ENCODE measurements at regions not wholly inside any gene's neighbourhood (a gene's known extent, or its start where the extent isn't known, plus 50 kb on each side); places are given as distances from the start of the nearest gene placed in this dataset.

DNA sequence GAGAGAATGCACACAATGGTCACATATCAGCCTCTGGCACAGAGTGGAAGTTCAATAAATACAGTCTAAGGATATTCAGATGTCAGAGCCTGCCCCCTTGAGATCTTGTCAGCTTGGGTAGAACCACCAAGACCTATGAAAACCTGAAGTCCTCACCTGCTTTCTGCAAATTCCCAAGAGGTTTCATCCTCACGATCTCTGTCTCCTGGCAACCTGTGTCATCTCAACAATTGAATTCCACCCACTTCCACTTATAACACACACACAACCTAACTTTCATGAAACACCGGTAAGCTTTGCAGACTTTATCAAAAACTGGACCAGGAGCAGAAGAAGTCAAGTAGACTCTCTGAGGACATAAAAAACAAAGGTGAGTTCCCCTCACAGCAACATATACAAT is 151.6 kb upstream of the SLC30A5 start:
- no peak for DNase-seq (ENCODE audit: low read depth)
- no peak overlapping the region for H3K4me3 ChIP-seq (ENCODE audit: low read depth, low read length)
- TF ChIP-seq, protein P1, sequence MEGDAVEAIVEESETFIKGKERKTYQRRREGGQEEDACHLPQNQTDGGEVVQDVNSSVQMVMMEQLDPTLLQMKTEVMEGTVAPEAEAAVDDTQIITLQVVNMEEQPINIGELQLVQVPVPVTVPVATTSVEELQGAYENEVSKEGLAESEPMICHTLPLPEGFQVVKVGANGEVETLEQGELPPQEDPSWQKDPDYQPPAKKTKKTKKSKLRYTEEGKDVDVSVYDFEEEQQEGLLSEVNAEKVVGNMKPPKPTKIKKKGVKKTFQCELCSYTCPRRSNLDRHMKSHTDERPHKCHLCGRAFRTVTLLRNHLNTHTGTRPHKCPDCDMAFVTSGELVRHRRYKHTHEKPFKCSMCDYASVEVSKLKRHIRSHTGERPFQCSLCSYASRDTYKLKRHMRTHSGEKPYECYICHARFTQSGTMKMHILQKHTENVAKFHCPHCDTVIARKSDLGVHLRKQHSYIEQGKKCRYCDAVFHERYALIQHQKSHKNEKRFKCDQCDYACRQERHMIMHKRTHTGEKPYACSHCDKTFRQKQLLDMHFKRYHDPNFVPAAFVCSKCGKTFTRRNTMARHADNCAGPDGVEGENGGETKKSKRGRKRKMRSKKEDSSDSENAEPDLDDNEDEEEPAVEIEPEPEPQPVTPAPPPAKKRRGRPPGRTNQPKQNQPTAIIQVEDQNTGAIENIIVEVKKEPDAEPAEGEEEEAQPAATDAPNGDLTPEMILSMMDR (IDR thresholded peaks at IDR 0.05; ENCODE audit: insufficient read depth, low read depth, low read length): no peak

DNA sequence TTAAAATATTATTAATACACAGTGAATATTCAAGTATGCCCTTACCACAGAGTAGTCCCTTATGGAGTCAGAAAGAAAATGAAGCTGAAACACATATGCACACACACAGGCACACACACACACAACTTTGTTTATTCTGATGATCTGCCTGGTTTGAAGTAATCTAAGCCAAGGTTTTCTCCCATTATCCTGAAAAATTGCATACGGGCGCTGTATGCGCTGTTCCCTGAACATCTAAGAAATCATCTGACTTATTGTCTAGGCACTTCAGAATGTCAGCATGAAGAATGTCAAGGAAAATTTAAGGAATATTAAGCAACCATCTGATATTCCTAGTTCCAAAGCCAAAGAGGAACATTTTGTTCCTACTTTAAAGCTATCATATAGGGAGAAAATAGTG is 147.1 kb upstream of the SLC30A5 start:
- TF ChIP-seq, protein P1 (IDR thresholded peaks at IDR 0.05; ENCODE audit: insufficient read depth, low read depth, low read length): no peak
- DNase-seq (ENCODE audit: low read depth): no peak

DNA sequence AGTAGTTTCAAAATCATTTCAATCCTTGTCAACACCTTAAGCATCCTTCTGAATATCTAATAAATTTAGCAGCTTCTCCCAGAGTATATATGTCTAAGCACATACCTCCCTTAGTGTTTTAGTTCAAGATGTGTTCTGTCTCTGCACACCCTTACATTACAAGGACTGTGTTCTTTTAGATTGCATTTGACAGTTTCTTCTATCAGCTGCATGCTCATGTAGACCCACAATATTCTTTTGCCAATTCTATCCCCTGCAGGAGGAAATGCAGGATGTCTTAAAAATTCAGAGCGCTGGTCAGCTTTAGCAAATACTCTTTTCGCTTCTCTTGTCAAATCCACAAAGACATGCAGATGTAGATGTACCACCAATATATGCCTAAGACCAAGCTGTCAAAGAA is 145.8 kb upstream of the SLC30A5 start:
- TF ChIP-seq, protein P1 (IDR thresholded peaks at IDR 0.05; ENCODE audit: insufficient read depth, low read depth, low read length): no peak
- H3K4me3 ChIP-seq (ENCODE audit: low read depth, low read length): no peak overlapping the region
- DNase-seq (ENCODE audit: low read depth): no peak

More for the DNA sequence above, 147.1 kb upstream of the SLC30A5 start:
- H3K4me3 ChIP-seq (ENCODE audit: low read depth, low read length): no peak overlapping the region

DNA sequence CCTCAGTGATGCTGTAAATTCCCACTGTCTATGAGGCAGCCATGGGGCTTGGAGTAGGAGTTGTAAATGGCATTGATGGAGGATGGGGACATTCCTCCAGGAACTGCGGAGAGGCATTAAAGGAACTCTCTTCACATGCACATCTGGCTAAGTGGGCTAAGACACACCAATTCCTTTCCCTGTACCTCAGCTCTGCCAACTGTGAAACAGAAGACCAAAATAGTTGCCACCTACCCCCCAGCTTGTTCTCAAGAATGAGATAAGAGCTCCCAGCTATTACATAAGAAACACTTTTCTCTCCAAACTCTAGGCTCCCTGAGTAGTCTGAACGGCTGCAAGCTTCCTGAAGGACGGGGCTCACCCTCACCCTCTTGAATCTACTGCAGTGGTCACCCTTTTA is 144.6 kb upstream of the SLC30A5 start:
- H3K4me3 ChIP-seq (ENCODE audit: low read depth, low read length): no peak overlapping the region
- no peak for DNase-seq (ENCODE audit: low read depth)
- TF ChIP-seq, protein P1 (IDR thresholded peaks at IDR 0.05; ENCODE audit: insufficient read depth, low read depth, low read length): no peak

GRCh38 chr5:68949711-68950110 is 144.1 kb upstream of the SLC30A5 start:
- TF ChIP-seq, protein P1 (IDR thresholded peaks at IDR 0.05; ENCODE audit: insufficient read depth, low read depth, low read length): no peak
- no peak for DNase-seq (ENCODE audit: low read depth)
- H3K4me3 ChIP-seq (ENCODE audit: low read depth, low read length): no peak overlapping the region

DNA sequence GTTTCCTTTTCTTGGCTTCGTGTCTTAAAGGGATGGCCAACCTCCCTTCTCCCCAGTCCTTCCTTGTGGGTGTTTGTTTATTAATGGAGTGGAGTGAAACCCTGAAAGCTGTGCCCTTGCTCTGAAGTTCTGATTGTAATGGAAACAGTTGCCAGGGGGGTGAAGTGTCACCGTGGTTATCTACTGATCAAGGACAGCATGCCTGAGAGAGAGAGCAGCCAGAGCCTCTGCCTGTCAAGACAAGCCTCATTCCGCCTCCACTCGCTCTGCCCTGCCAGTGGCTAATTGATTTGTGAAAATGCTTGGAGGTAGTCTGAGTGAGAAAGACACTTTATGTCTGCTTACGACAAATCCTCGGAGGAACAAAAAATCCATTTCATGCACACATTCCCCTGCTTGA is 143.7 kb upstream of the SLC30A5 start:
- TF ChIP-seq, protein P1 (IDR thresholded peaks at IDR 0.05; ENCODE audit: insufficient read depth, low read depth, low read length): no peak
- DNase-seq (ENCODE audit: low read depth): no peak
- H3K4me3 ChIP-seq (ENCODE audit: low read depth, low read length): no peak overlapping the region

DNA sequence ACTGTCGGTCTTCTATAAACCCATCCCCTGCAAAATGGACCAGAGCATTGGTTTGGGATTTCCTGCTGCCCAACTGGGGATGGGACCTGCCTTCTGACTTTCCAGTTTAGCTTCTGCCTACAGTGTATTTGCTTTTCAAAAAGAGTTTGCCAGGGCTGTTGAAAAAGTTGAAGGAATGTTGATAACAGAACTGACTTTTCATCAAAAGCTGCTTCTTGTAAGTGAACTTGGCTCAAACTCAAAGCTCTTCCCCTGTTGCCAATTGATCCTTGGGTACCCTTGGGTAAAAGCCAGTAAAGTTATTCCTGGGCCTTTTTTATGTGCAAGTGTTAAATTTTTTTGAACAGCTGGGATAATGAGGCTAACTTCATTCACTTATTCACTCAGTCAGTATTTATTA is 142.9 kb upstream of the SLC30A5 start:
- TF ChIP-seq, protein P1 (IDR thresholded peaks at IDR 0.05; ENCODE audit: insufficient read depth, low read depth, low read length): no peak
- DNase-seq (ENCODE audit: low read depth): no peak
- H3K4me3 ChIP-seq (ENCODE audit: low read depth, low read length): no peak overlapping the region

All from fibroblast of villous mesenchyme (primary cell).